ENCODE measurements at regions not wholly inside any gene's neighbourhood (a gene's known extent, or its start where the extent isn't known, plus 50 kb on each side); places are given as distances from the start of the nearest gene placed in this dataset.

DNA sequence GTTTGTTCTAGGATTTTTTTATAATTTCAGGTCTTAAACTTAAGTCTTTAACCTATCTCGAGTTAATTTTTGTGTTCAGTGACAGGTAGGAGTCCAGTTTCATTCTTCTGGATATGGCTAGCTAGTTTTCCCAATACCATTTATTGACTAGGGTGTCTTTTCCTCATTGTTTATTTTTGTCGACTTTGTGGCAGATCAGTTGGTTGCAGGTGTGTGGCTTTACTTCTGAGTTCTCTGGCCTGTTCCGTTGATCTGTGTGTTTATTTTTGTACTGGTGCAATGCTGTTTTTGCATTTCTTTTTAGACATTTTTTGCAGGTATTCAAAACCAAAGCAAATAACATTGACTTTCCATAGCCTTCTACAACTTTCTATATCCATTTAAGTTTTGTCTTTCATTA lies 121.7 kb downstream of the ETNK1 start:
- H3K36me3 Mint-ChIP-seq (ENCODE audit: low read depth), result no peaks in the 10 kb centered on the region
- no peaks in the 10 kb centered on the region for H3K9me3 Mint-ChIP-seq

DNA sequence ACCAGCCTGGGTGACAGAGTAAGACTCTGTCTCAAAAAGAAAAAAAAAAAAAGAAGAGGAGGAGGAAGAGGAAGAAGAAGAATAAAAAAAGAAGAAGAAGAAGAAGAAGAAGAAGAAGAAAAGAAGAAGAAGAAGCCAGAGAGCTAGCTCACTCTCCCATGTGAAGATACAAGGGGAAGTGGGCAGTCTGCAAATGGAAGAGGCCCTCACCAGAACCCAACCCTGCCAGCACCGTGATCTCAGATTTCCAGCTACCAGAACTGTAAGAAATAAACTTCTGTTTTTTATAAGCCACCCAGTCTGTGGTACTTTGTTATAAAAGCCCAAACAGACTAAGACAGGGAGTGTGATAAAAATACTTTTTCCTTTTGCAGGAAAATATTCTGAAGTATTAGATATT lies 130.7 kb downstream of the ETNK1 start:
- Mint-ChIP-seq H3K9me3 (peaks cover 9% of the 10 kb centered on the region), H3K27me3 (no peaks in the 10 kb centered on the region), H3K4me3 (no peak overlapping the region), H3K27ac (no peak overlapping the region), H3K4me1 (ENCODE audit: low read depth) (no peaks in the 10 kb centered on the region), H3K36me3 (ENCODE audit: low read depth) (no peaks in the 10 kb centered on the region)
- TF ChIP-seq CTCF (IDR thresholded peaks at IDR 0.05), result no peak
- Histone ChIP-seq H3K4me3 (ENCODE audit: low read length) (no peak overlapping the region), H3K27me3 (ENCODE audit: control insufficient read depth in 1 of 2, insufficient read depth in 2 of 2, low read length in 2 of 2) (no peaks in the 10 kb centered on the region), H3K27ac (ENCODE audit: low read depth in 1 of 2, low read length in 2 of 2) (no peak overlapping the region), H3K36me3 (ENCODE audit: insufficient read depth, low read length) (no peaks in the 10 kb centered on the region), H3K4me1 (ENCODE audit: insufficient read depth, low read length) (no peaks in the 10 kb centered on the region), H3K9me3 (ENCODE audit: control insufficient read depth in 1 of 2, insufficient read depth in 1 of 2, low read length in 2 of 2) (peaks cover 0 to 5% of the 10 kb centered on the region in 2 experiments)
- ChIA-PET POLR2A (no interaction called here), CTCF (no interaction called here)
- intact Hi-C loops (cut with DNase I, micrococcal nuclease), result no loop called here
- DNase-seq, result no peak
- ATAC-seq (ENCODE audit: poor library complexity), result no peak

More for the DNA sequence above, 121.7 kb downstream of the ETNK1 start:
- no peak overlapping the region for H3K4me3 Mint-ChIP-seq
- ATAC-seq (ENCODE audit: poor library complexity) (no peak), DNase-seq (no peak)
- H3K4me1 ChIP-seq (ENCODE audit: insufficient read depth, low read length), result no peaks in the 10 kb centered on the region
- no peaks in the 10 kb centered on the region for H3K4me1 Mint-ChIP-seq (ENCODE audit: low read depth)
- intact Hi-C loops (cut with DNase I, micrococcal nuclease), result no loop called here
- H3K27ac Mint-ChIP-seq, result no peak overlapping the region
- H3K27me3 ChIP-seq (ENCODE audit: control insufficient read depth in 1 of 2, insufficient read depth in 2 of 2, low read length in 2 of 2), result peaks cover 0 to 1% of the 10 kb centered on the region in 2 experiments
- peaks cover 19% of the 10 kb centered on the region for H3K27me3 Mint-ChIP-seq
- peaks cover 0 to 3% of the 10 kb centered on the region in 2 experiments for H3K9me3 ChIP-seq (ENCODE audit: control insufficient read depth in 1 of 2, insufficient read depth in 1 of 2, low read length in 2 of 2)
- TF ChIP-seq CTCF (IDR thresholded peaks at IDR 0.05), result no peak
- POLR2A ChIA-PET, result no interaction called here
- CTCF ChIA-PET, result no interaction called here
- no peaks in the 10 kb centered on the region for H3K36me3 ChIP-seq (ENCODE audit: insufficient read depth, low read length)
- H3K4me3 ChIP-seq (ENCODE audit: low read length), result no peak overlapping the region
- H3K27ac ChIP-seq (ENCODE audit: low read depth in 1 of 2, low read length in 2 of 2), result no peak overlapping the region

GRCh38 chr12:22759769-22760674 lies 135.1 kb downstream of the ETNK1 start:
- H3K4me1 Mint-ChIP-seq (ENCODE audit: low read depth), result no peaks in the 10 kb centered on the region
- intact Hi-C loops (cut with DNase I, micrococcal nuclease), result no loop called here
- Histone ChIP-seq H3K27me3 (ENCODE audit: control insufficient read depth in 1 of 2, insufficient read depth in 2 of 2, low read length in 2 of 2) (no peaks in the 10 kb centered on the region), H3K4me3 (ENCODE audit: low read length) (no peak overlapping the region), H3K36me3 (ENCODE audit: insufficient read depth, low read length) (no peaks in the 10 kb centered on the region), H3K4me1 (ENCODE audit: insufficient read depth, low read length) (no peaks in the 10 kb centered on the region), H3K9me3 (ENCODE audit: control insufficient read depth in 1 of 2, insufficient read depth in 1 of 2, low read length in 2 of 2) (no peaks in the 10 kb centered on the region), H3K27ac (ENCODE audit: low read depth in 1 of 2, low read length in 2 of 2) (no peak overlapping the region)
- no peak for DNase-seq
- ATAC-seq (ENCODE audit: poor library complexity), result no peak
- H3K36me3 Mint-ChIP-seq (ENCODE audit: low read depth), result no peaks in the 10 kb centered on the region
- no peak overlapping the region for H3K27ac Mint-ChIP-seq
- no peaks in the 10 kb centered on the region for H3K27me3 Mint-ChIP-seq
- ChIA-PET POLR2A (no interaction called here), CTCF (no interaction called here)
- H3K4me3 Mint-ChIP-seq, result no peak overlapping the region
- peaks cover 5% of the 10 kb centered on the region for H3K9me3 Mint-ChIP-seq
- no peak for TF ChIP-seq CTCF (IDR thresholded peaks at IDR 0.05)

Measured in CD4-positive, alpha-beta T cell (primary cell).